ENCODE measurements at regions not wholly inside any gene's neighbourhood (a gene's known extent, or its start where the extent isn't known, plus 50 kb on each side); places are given as distances from the start of the nearest gene placed in this dataset.

- H3K4me1 ChIP-seq (ENCODE audit: control insufficient read depth, insufficient read depth, low read length), result no peaks in the 10 kb centered on the region
- H3K27me3 ChIP-seq (ENCODE audit: control insufficient read depth, insufficient read depth, low read length), result no peaks in the 10 kb centered on the region
- no peak overlapping the region for H3K9ac ChIP-seq (ENCODE audit: low read depth, low read length)
- H3K4me3 ChIP-seq (ENCODE audit: low read depth, low read length), result no peak overlapping the region
- H3K36me3 ChIP-seq (ENCODE audit: control insufficient read depth, insufficient read depth, low read length), result no peaks in the 10 kb centered on the region
- no peaks in the 10 kb centered on the region for H3K9me3 ChIP-seq (ENCODE audit: control insufficient read depth, insufficient read depth, low read length)
Observed at GRCh38 chr1:195434566-195435203, 1173.6 kb downstream of the KCNT2 start.

GRCh38 chr1:195430826-195431225 lies 1177.4 kb downstream of the KCNT2 start:
- Histone ChIP-seq H3K4me3 (ENCODE audit: low read depth, low read length) (no peak overlapping the region), H3K9me3 (ENCODE audit: control insufficient read depth, insufficient read depth, low read length) (no peaks in the 10 kb centered on the region), H3K9ac (ENCODE audit: low read depth, low read length) (no peak overlapping the region), H3K4me1 (ENCODE audit: control insufficient read depth, insufficient read depth, low read length) (no peaks in the 10 kb centered on the region), H3K36me3 (ENCODE audit: control insufficient read depth, insufficient read depth, low read length) (no peaks in the 10 kb centered on the region), H3K27me3 (ENCODE audit: control insufficient read depth, insufficient read depth, low read length) (no peaks in the 10 kb centered on the region)

- H3K4me3 ChIP-seq (ENCODE audit: low read depth, low read length), result no peak overlapping the region
- no peaks in the 10 kb centered on the region for H3K36me3 ChIP-seq (ENCODE audit: control insufficient read depth, insufficient read depth, low read length)
- no peaks in the 10 kb centered on the region for H3K27me3 ChIP-seq (ENCODE audit: control insufficient read depth, insufficient read depth, low read length)
- no peaks in the 10 kb centered on the region for H3K4me1 ChIP-seq (ENCODE audit: control insufficient read depth, insufficient read depth, low read length)
- no peaks in the 10 kb centered on the region for H3K9me3 ChIP-seq (ENCODE audit: control insufficient read depth, insufficient read depth, low read length)
- H3K9ac ChIP-seq (ENCODE audit: low read depth, low read length), result no peak overlapping the region
Observed at GRCh38 chr1:195428927-195429326, 1179.3 kb downstream of the KCNT2 start.

- Histone ChIP-seq H3K27me3 (ENCODE audit: control insufficient read depth, insufficient read depth, low read length) (no peaks in the 10 kb centered on the region), H3K9ac (ENCODE audit: low read depth, low read length) (no peak overlapping the region), H3K9me3 (ENCODE audit: control insufficient read depth, insufficient read depth, low read length) (no peaks in the 10 kb centered on the region), H3K36me3 (ENCODE audit: control insufficient read depth, insufficient read depth, low read length) (no peaks in the 10 kb centered on the region), H3K4me3 (ENCODE audit: low read depth, low read length) (no peak overlapping the region), H3K4me1 (ENCODE audit: control insufficient read depth, insufficient read depth, low read length) (no peaks in the 10 kb centered on the region)
Observed at GRCh38 chr1:195415584-195415983, 1192.7 kb downstream of the KCNT2 start.

- no peak overlapping the region for H3K9ac ChIP-seq (ENCODE audit: low read depth, low read length)
- no peaks in the 10 kb centered on the region for H3K36me3 ChIP-seq (ENCODE audit: control insufficient read depth, insufficient read depth, low read length)
- H3K9me3 ChIP-seq (ENCODE audit: control insufficient read depth, insufficient read depth, low read length), result no peaks in the 10 kb centered on the region
- no peak overlapping the region for H3K4me3 ChIP-seq (ENCODE audit: low read depth, low read length)
- H3K27me3 ChIP-seq (ENCODE audit: control insufficient read depth, insufficient read depth, low read length), result no peaks in the 10 kb centered on the region
- H3K4me1 ChIP-seq (ENCODE audit: control insufficient read depth, insufficient read depth, low read length), result no peaks in the 10 kb centered on the region
Observed at GRCh38 chr1:195394567-195394966, 1213.7 kb downstream of the KCNT2 start.

GRCh38 chr1:195376190-195376589 lies 1232.0 kb downstream of the KCNT2 start:
- H3K9me3 ChIP-seq (ENCODE audit: control insufficient read depth, insufficient read depth, low read length), result no peaks in the 10 kb centered on the region
- no peak overlapping the region for H3K4me3 ChIP-seq (ENCODE audit: low read depth, low read length)
- no peaks in the 10 kb centered on the region for H3K36me3 ChIP-seq (ENCODE audit: control insufficient read depth, insufficient read depth, low read length)
- no peaks in the 10 kb centered on the region for H3K27me3 ChIP-seq (ENCODE audit: control insufficient read depth, insufficient read depth, low read length)
- H3K4me1 ChIP-seq (ENCODE audit: control insufficient read depth, insufficient read depth, low read length), result no peaks in the 10 kb centered on the region
- H3K9ac ChIP-seq (ENCODE audit: low read depth, low read length), result no peak overlapping the region

- no peaks in the 10 kb centered on the region for H3K4me1 ChIP-seq (ENCODE audit: control insufficient read depth, insufficient read depth, low read length)
- no peak overlapping the region for H3K9ac ChIP-seq (ENCODE audit: low read depth, low read length)
- no peaks in the 10 kb centered on the region for H3K9me3 ChIP-seq (ENCODE audit: control insufficient read depth, insufficient read depth, low read length)
- H3K27me3 ChIP-seq (ENCODE audit: control insufficient read depth, insufficient read depth, low read length), result no peaks in the 10 kb centered on the region
- no peak overlapping the region for H3K4me3 ChIP-seq (ENCODE audit: low read depth, low read length)
- no peaks in the 10 kb centered on the region for H3K36me3 ChIP-seq (ENCODE audit: control insufficient read depth, insufficient read depth, low read length)
Observed at GRCh38 chr1:195373856-195374255, 1234.4 kb downstream of the KCNT2 start.

GRCh38 chr1:195345149-195345548 lies 1263.1 kb downstream of the KCNT2 start:
- no peaks in the 10 kb centered on the region for H3K9me3 ChIP-seq (ENCODE audit: control insufficient read depth, insufficient read depth, low read length)
- H3K36me3 ChIP-seq (ENCODE audit: control insufficient read depth, insufficient read depth, low read length), result no peaks in the 10 kb centered on the region
- no peak overlapping the region for H3K9ac ChIP-seq (ENCODE audit: low read depth, low read length)
- no peaks in the 10 kb centered on the region for H3K4me1 ChIP-seq (ENCODE audit: control insufficient read depth, insufficient read depth, low read length)
- no peaks in the 10 kb centered on the region for H3K27me3 ChIP-seq (ENCODE audit: control insufficient read depth, insufficient read depth, low read length)
- no peak overlapping the region for H3K4me3 ChIP-seq (ENCODE audit: low read depth, low read length)

- Histone ChIP-seq H3K9ac (ENCODE audit: low read depth, low read length) (no peak overlapping the region), H3K9me3 (ENCODE audit: control insufficient read depth, insufficient read depth, low read length) (no peaks in the 10 kb centered on the region)
Observed at GRCh38 chr1:195337646-195338045, 1270.6 kb downstream of the KCNT2 start.

GRCh38 chr1:195336812-195337211 lies 1271.4 kb downstream of the KCNT2 start:
- Histone ChIP-seq H3K9ac (ENCODE audit: low read depth, low read length) (no peak overlapping the region), H3K27me3 (ENCODE audit: control insufficient read depth, insufficient read depth, low read length) (no peaks in the 10 kb centered on the region), H3K9me3 (ENCODE audit: control insufficient read depth, insufficient read depth, low read length) (no peaks in the 10 kb centered on the region), H3K4me1 (ENCODE audit: control insufficient read depth, insufficient read depth, low read length) (peaks cover 13% of the 10 kb centered on the region), H3K4me3 (ENCODE audit: low read depth, low read length) (peak overlapping the region; percentile 3), H3K36me3 (ENCODE audit: control insufficient read depth, insufficient read depth, low read length) (no peaks in the 10 kb centered on the region)

More at GRCh38 chr1:195337646-195338045, 1270.6 kb downstream of the KCNT2 start:
- Histone ChIP-seq H3K4me1 (ENCODE audit: control insufficient read depth, insufficient read depth, low read length) (peaks cover 13% of the 10 kb centered on the region), H3K4me3 (ENCODE audit: low read depth, low read length) (no peak overlapping the region), H3K36me3 (ENCODE audit: control insufficient read depth, insufficient read depth, low read length) (no peaks in the 10 kb centered on the region), H3K27me3 (ENCODE audit: control insufficient read depth, insufficient read depth, low read length) (no peaks in the 10 kb centered on the region)

- no peaks in the 10 kb centered on the region for H3K9me3 ChIP-seq (ENCODE audit: control insufficient read depth, insufficient read depth, low read length)
- H3K27me3 ChIP-seq (ENCODE audit: control insufficient read depth, insufficient read depth, low read length), result no peaks in the 10 kb centered on the region
- no peak overlapping the region for H3K9ac ChIP-seq (ENCODE audit: low read depth, low read length)
- no peak overlapping the region for H3K4me3 ChIP-seq (ENCODE audit: low read depth, low read length)
- H3K36me3 ChIP-seq (ENCODE audit: control insufficient read depth, insufficient read depth, low read length), result no peaks in the 10 kb centered on the region
- peaks cover 13% of the 10 kb centered on the region for H3K4me1 ChIP-seq (ENCODE audit: control insufficient read depth, insufficient read depth, low read length)
Observed at GRCh38 chr1:195335541-195335940, 1272.7 kb downstream of the KCNT2 start.

- Histone ChIP-seq H3K9me3 (ENCODE audit: control insufficient read depth, insufficient read depth, low read length) (no peaks in the 10 kb centered on the region), H3K9ac (ENCODE audit: low read depth, low read length) (no peak overlapping the region), H3K27me3 (ENCODE audit: control insufficient read depth, insufficient read depth, low read length) (no peaks in the 10 kb centered on the region), H3K36me3 (ENCODE audit: control insufficient read depth, insufficient read depth, low read length) (no peaks in the 10 kb centered on the region), H3K4me3 (ENCODE audit: low read depth, low read length) (no peak overlapping the region), H3K4me1 (ENCODE audit: control insufficient read depth, insufficient read depth, low read length) (peaks cover 8% of the 10 kb centered on the region)
Observed at GRCh38 chr1:195332102-195332501, 1276.1 kb downstream of the KCNT2 start.

Measured in iPS-15b (cell line).